HUES6 (cell line): ENCODE measurements at regions not wholly inside any gene's neighbourhood (a gene's known extent, or its start where the extent isn't known, plus 50 kb on each side); places are given as distances from the start of the nearest gene placed in this dataset.
"Not testable (repeated sequence)": the region's sequence is repeated elsewhere in the genome, so short reads cannot be mapped to it uniquely, and the experiment has no call there.

Experiments used
- H3K27ac ChIP-seq: 2 replicates; pipeline ENCODE4 v1.7.0; 2013; ENCODE audit warnings: low read depth, mild to moderate bottlenecking, low read length, inconsistent platforms
- H3K27me3 ChIP-seq: 2 replicates; pipeline ENCODE4 v1.6.1; 2013; ENCODE audit warnings: low read length; ENCODE audit not compliant: control insufficient read depth, insufficient read depth
- H3K36me3 ChIP-seq: 2 replicates; pipeline ENCODE4 v1.6.1; 2013; ENCODE audit warnings: low read length; ENCODE audit not compliant: control insufficient read depth, insufficient read depth
- H3K4me1 ChIP-seq: 2 replicates; pipeline ENCODE4 v1.6.1; 2013; ENCODE audit warnings: low read length; ENCODE audit not compliant: control insufficient read depth, insufficient read depth
- H3K4me3 ChIP-seq: 2 replicates; pipeline ENCODE4 v1.5.1; 2013; ENCODE audit warnings: low read depth, low read length
- H3K9ac ChIP-seq: one replicate; pipeline ENCODE4 v1.6.1; 2013; ENCODE audit warnings: mild to moderate bottlenecking, low read length
- H3K9me3 ChIP-seq: 2 replicates; pipeline ENCODE4 v1.6.1; 2013; ENCODE audit warnings: low read depth, low read length; ENCODE audit not compliant: control insufficient read depth, insufficient read depth

- H3K36me3 ChIP-seq: no peaks in the 10 kb centered on the region
- H3K4me3 ChIP-seq: no peak overlapping the region
- no peaks in the 10 kb centered on the region for H3K27me3 ChIP-seq
- no peaks in the 10 kb centered on the region for H3K9me3 ChIP-seq
- H3K9ac ChIP-seq: no peak overlapping the region
- H3K27ac ChIP-seq: no peak overlapping the region
- no peaks in the 10 kb centered on the region for H3K4me1 ChIP-seq
These were observed 550.7 kb downstream of the ETS1 start for GRCh38 chr11:128036556-128037093.

GRCh38 chr11:128036006-128036405, 551.4 kb downstream of the ETS1 start:
- H3K4me3 ChIP-seq: no peak overlapping the region
- no peak overlapping the region for H3K9ac ChIP-seq
- H3K36me3 ChIP-seq: no peaks in the 10 kb centered on the region
- H3K27me3 ChIP-seq: no peaks in the 10 kb centered on the region
- no peaks in the 10 kb centered on the region for H3K4me1 ChIP-seq
- no peak overlapping the region for H3K27ac ChIP-seq
- H3K9me3 ChIP-seq: no peaks in the 10 kb centered on the region

GRCh38 chr11:128031538-128032134, 555.7 kb downstream of the ETS1 start:
- H3K9ac ChIP-seq, H3K4me1 ChIP-seq, H3K4me3 ChIP-seq, H3K27me3 ChIP-seq, H3K36me3 ChIP-seq, H3K9me3 ChIP-seq, H3K27ac ChIP-seq: not testable (repeated sequence)

GRCh38 chr11:128029219-128029722, 558.1 kb downstream of the ETS1 start:
- Histone ChIP-seq H3K9me3 (no peaks in the 10 kb centered on the region), H3K27me3 (no peaks in the 10 kb centered on the region), H3K4me3 (no peak overlapping the region), H3K36me3 (no peaks in the 10 kb centered on the region), H3K9ac (no peak overlapping the region), H3K4me1 (no peaks in the 10 kb centered on the region), H3K27ac (no peak overlapping the region)

GRCh38 chr11:128026596-128026995, 560.8 kb downstream of the ETS1 start:
- no peak overlapping the region for H3K27ac ChIP-seq

GRCh38 chr11:128022761-128023160, 564.6 kb downstream of the ETS1 start:
- H3K4me3 ChIP-seq: no peak overlapping the region
- no peaks in the 10 kb centered on the region for H3K9me3 ChIP-seq
- no peak overlapping the region for H3K27ac ChIP-seq
- H3K36me3 ChIP-seq: no peaks in the 10 kb centered on the region
- H3K4me1 ChIP-seq: no peaks in the 10 kb centered on the region; the same call in 1 of the 2 replicates
- no peak overlapping the region for H3K9ac ChIP-seq
- no peaks in the 10 kb centered on the region for H3K27me3 ChIP-seq

More at GRCh38 chr11:128026596-128026995, 560.8 kb downstream of the ETS1 start:
- no peaks in the 10 kb centered on the region for H3K4me1 ChIP-seq
- H3K4me3 ChIP-seq: no peak overlapping the region
- no peaks in the 10 kb centered on the region for H3K27me3 ChIP-seq
- no peak overlapping the region for H3K9ac ChIP-seq
- no peaks in the 10 kb centered on the region for H3K9me3 ChIP-seq
- H3K36me3 ChIP-seq: no peaks in the 10 kb centered on the region

- no peaks in the 10 kb centered on the region for H3K36me3 ChIP-seq
- no peak overlapping the region for H3K27ac ChIP-seq
- H3K27me3 ChIP-seq: no peaks in the 10 kb centered on the region
- no peak overlapping the region for H3K9ac ChIP-seq
- H3K4me3 ChIP-seq: no peak overlapping the region
- H3K9me3 ChIP-seq: no peaks in the 10 kb centered on the region
- no peaks in the 10 kb centered on the region; the same call in 1 of the 2 replicates for H3K4me1 ChIP-seq
These were observed 565.4 kb downstream of the ETS1 start for GRCh38 chr11:128022007-128022368.

- no peaks in the 10 kb centered on the region for H3K27me3 ChIP-seq
- H3K9me3 ChIP-seq: no peaks in the 10 kb centered on the region
- no peak overlapping the region for H3K4me3 ChIP-seq
- H3K36me3 ChIP-seq: no peaks in the 10 kb centered on the region
- no peak overlapping the region for H3K27ac ChIP-seq
- no peaks in the 10 kb centered on the region; the same call in 1 of the 2 replicates for H3K4me1 ChIP-seq
- H3K9ac ChIP-seq: no peak overlapping the region
These were observed 565.9 kb downstream of the ETS1 start for GRCh38 chr11:128021349-128022006.

GRCh38 chr11:128018692-128019091, 568.7 kb downstream of the ETS1 start:
- no peak overlapping the region for H3K27ac ChIP-seq
- H3K4me1 ChIP-seq: no peaks in the 10 kb centered on the region; the same call in 1 of the 2 replicates
- no peaks in the 10 kb centered on the region for H3K27me3 ChIP-seq
- no peak overlapping the region for H3K4me3 ChIP-seq
- H3K36me3 ChIP-seq: no peaks in the 10 kb centered on the region
- no peak overlapping the region for H3K9ac ChIP-seq
- no peaks in the 10 kb centered on the region for H3K9me3 ChIP-seq

GRCh38 chr11:128005562-128005961, 581.8 kb downstream of the ETS1 start:
- Histone ChIP-seq H3K9me3 (peaks cover 9% of the 10 kb centered on the region), H3K9ac (no peak overlapping the region), H3K27me3 (no peaks in the 10 kb centered on the region), H3K4me1 (no peaks in the 10 kb centered on the region), H3K36me3 (no peaks in the 10 kb centered on the region), H3K4me3 (no peak overlapping the region), H3K27ac (no peak overlapping the region)

GRCh38 chr11:127998421-127998820, 588.9 kb downstream of the ETS1 start:
- H3K4me3 ChIP-seq: no peak overlapping the region
- no peak overlapping the region for H3K27ac ChIP-seq
- no peaks in the 10 kb centered on the region for H3K36me3 ChIP-seq
- H3K4me1 ChIP-seq: no peaks in the 10 kb centered on the region
- no peaks in the 10 kb centered on the region for H3K27me3 ChIP-seq
- no peaks in the 10 kb centered on the region for H3K9me3 ChIP-seq
- H3K9ac ChIP-seq: no peak overlapping the region
